ENCODE measurements at regions not wholly inside any gene's neighbourhood (a gene's known extent, or its start where the extent isn't known, plus 50 kb on each side); places are given as distances from the start of the nearest gene placed in this dataset.

DNA sequence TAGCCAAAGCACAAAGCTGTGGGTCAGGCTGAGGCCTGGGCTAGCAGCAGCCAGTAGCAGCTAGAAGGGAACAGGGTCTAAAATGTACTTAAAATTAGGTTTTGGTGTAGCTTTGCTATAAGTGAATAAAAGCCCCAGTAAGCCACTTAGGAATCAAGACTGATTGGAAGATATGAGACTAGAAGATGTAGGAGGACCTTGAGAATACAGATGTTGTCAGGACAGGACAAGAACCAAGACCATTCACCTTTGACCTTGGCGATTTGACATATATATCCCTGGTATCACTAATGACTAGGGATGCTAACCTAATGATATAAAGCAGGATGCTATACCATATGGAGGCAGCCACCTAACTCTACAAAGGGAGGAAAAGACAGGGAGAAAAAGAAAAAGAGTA is 238.1 kb downstream of the FBXO8 start:
- intact Hi-C loops (cut with DNase I): no loop called here
- Histone ChIP-seq H3K27me3 (no peaks in the 10 kb centered on the region), H3K4me3 (no peak overlapping the region), H3K9me3 (replicated peaks in 1 of 3) (no peaks in the 10 kb centered on the region), H3K27ac (no peak overlapping the region), H3K36me3 (replicated peaks in 1 of 2) (no peaks in the 10 kb centered on the region), H3K4me1 (replicated peaks in 1 of 2) (no peaks in the 10 kb centered on the region)
- 63 to 81% (median 65%) methylated on average over 1 of the region's 1 CpG for WGBS, 4 donors
- no peak for TF ChIP-seq POLR2A (IDR thresholded peaks at IDR 0.05)
- no peak for TF ChIP-seq CTCF (IDR thresholded peaks at IDR 0.05)
- no peak for DNase-seq

GRCh38 chr4:174041555-174042105 is 241.8 kb downstream of the FBXO8 start:
- intact Hi-C loops (cut with DNase I): no loop called here

DNA sequence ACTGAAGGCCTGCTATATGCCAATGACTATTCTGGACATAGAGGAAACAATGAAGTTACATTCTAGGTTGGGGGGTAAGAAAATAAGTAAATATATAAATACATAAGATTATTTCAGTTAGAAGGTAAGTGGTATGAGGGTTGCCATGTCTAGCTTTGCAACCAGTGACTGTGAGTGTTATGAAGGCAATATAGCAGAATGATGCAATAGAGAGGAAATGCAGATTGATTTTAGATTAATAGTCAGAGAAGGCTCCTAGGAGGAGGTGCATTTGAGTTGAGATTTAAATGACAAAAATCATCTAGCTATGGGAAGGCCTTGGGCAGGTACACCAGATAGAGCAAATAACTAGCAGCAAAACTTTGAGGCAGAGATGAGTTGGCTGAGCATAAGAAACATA is 243.2 kb downstream of the FBXO8 start:
- intact Hi-C loops (cut with DNase I): no loop called here
- no peaks in the 10 kb centered on the region for H3K4me1 ChIP-seq (replicated peaks in 1 of 2)

More at GRCh38 chr4:174041555-174042105, 241.8 kb downstream of the FBXO8 start:
- Histone ChIP-seq H3K4me3 (no peak overlapping the region), H3K36me3 (replicated peaks in 1 of 2) (no peaks in the 10 kb centered on the region), H3K4me1 (replicated peaks in 1 of 2) (no peaks in the 10 kb centered on the region), H3K9me3 (replicated peaks in 1 of 3) (no peaks in the 10 kb centered on the region), H3K27ac (no peak overlapping the region), H3K27me3 (no peaks in the 10 kb centered on the region)
- 35 to 47% (median 37%) methylated on average over 9 of the region's 9 CpGs for WGBS, 4 donors
- DNase-seq: no peak
- TF ChIP-seq POLR2A (IDR thresholded peaks at IDR 0.05): no peak
- no peak for TF ChIP-seq CTCF (IDR thresholded peaks at IDR 0.05)

DNA sequence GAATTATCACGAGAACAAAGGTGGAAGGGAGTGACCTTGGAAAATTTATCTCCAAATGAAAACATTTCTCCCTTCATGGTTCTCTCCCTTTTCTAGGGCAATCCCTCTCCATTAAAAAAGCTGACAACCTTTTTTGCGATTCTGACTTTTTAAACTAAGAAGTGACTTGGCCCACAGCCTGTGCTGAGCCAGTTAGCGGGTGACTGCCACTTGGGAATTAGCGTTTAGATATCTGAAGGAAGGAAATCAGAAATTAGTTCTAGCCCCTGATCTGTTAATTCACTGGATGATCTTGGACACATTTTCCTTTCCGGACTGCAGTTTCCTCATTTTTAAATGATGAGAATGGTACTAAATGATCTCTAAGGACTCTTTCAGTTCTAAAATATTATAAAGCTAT is 245.0 kb downstream of the FBXO8 start:
- Histone ChIP-seq H3K27ac (no peak overlapping the region), H3K36me3 (replicated peaks in 1 of 2) (no peaks in the 10 kb centered on the region), H3K27me3 (no peaks in the 10 kb centered on the region), H3K4me1 (replicated peaks in 1 of 2) (no peaks in the 10 kb centered on the region), H3K9me3 (replicated peaks in 1 of 3) (no peaks in the 10 kb centered on the region), H3K4me3 (no peak overlapping the region)
- TF ChIP-seq CTCF (IDR thresholded peaks at IDR 0.05) (no peak), POLR2A (IDR thresholded peaks at IDR 0.05) (no peak)
- 32 to 48% (median 42%) methylated on average over 5 of the region's 5 CpGs for WGBS, 4 donors
- DNase-seq: no peak
- intact Hi-C loops (cut with DNase I): no loop called here

More for the DNA sequence above, 243.2 kb downstream of the FBXO8 start:
- no peak for DNase-seq
- TF ChIP-seq CTCF (IDR thresholded peaks at IDR 0.05) (no peak), POLR2A (IDR thresholded peaks at IDR 0.05) (no peak)
- Histone ChIP-seq H3K9me3 (replicated peaks in 1 of 3) (no peaks in the 10 kb centered on the region), H3K27ac (no peak overlapping the region), H3K36me3 (replicated peaks in 1 of 2) (no peaks in the 10 kb centered on the region), H3K27me3 (no peaks in the 10 kb centered on the region), H3K4me3 (no peak overlapping the region)
